ENCODE measurements at regions not wholly inside any gene's neighbourhood (a gene's known extent, or its start where the extent isn't known, plus 50 kb on each side); places are given as distances from the start of the nearest gene placed in this dataset.

DNA sequence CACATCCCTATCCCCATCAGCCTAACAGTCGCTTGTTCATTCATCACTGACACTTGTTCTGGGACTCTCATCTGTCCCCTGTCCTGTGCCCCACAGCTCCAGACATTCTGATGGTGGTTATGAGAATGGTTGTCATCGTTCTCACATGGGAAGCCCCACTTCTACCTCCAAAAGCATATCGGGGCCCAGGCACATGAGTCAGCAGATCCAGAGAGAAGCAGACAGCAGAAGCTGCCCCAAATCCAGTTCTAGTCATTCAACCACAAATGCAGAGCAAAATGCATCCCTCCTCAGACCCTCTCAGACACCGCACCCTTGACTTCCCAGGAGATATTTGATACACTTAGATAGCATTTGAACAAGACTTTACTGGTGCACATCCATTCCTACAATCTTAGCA is 106.0 kb downstream of the FOXF2 start:
- Histone ChIP-seq H3K27me3 (ENCODE audit: control insufficient read depth, insufficient read depth, low read length, poor library complexity, severe bottlenecking) (no peaks in the 10 kb centered on the region), H3K4me1 (ENCODE audit: control insufficient read depth, insufficient read depth, low read length) (no peaks in the 10 kb centered on the region), H3K9ac (ENCODE audit: extremely low read depth, low read length, poor library complexity, severe bottlenecking) (no peak overlapping the region), H3K4me3 (ENCODE audit: low read length) (no peak overlapping the region), H3K9me3 (ENCODE audit: control insufficient read depth, low read length) (no peaks in the 10 kb centered on the region), H3K27ac (ENCODE audit: low read depth, low read length) (no peak overlapping the region), H3K36me3 (ENCODE audit: control insufficient read depth, insufficient read depth, low read length) (no peaks in the 10 kb centered on the region)
- no peaks in the 10 kb centered on the region for H3K36me3 Mint-ChIP-seq (ENCODE audit: low read depth)
- DNase-seq, result no peak
- peaks cover 4% of the 10 kb centered on the region for H3K9me3 Mint-ChIP-seq
- no peak overlapping the region for H3K4me3 Mint-ChIP-seq
- H3K27ac Mint-ChIP-seq, result no peak overlapping the region
- H3K27me3 Mint-ChIP-seq (ENCODE audit: insufficient read depth), result peaks cover 2% of the 10 kb centered on the region
- whole genome bisulfite sequencing, 2 experiments (ENCODE audit: insufficient coverage in 1 of 2, insufficient read length in 1 of 2), result 80 to 86% methylated on average over 1 to 4 of the region's 4 CpGs
- peaks cover 1% of the 10 kb centered on the region for H3K4me1 Mint-ChIP-seq
- TF ChIP-seq CTCF (conservative IDR thresholded peaks at IDR 0.05), result no peak

- H3K27me3 ChIP-seq (ENCODE audit: control insufficient read depth, insufficient read depth, low read length, poor library complexity, severe bottlenecking), result no peaks in the 10 kb centered on the region
- no peaks in the 10 kb centered on the region for H3K36me3 Mint-ChIP-seq (ENCODE audit: low read depth)
- H3K9me3 ChIP-seq (ENCODE audit: control insufficient read depth, low read length), result no peaks in the 10 kb centered on the region
- WGBS, 2 experiments (ENCODE audit: insufficient coverage in 1 of 2, insufficient read length in 1 of 2), result 93 to 96% methylated on average over 4 to 5 of the region's 5 CpGs
- H3K27me3 Mint-ChIP-seq (ENCODE audit: insufficient read depth), result peaks cover 2% of the 10 kb centered on the region
- H3K4me1 Mint-ChIP-seq, result peaks cover 1% of the 10 kb centered on the region
- H3K9ac ChIP-seq (ENCODE audit: extremely low read depth, low read length, poor library complexity, severe bottlenecking), result no peak overlapping the region
- H3K36me3 ChIP-seq (ENCODE audit: control insufficient read depth, insufficient read depth, low read length), result no peaks in the 10 kb centered on the region
- peaks cover 4% of the 10 kb centered on the region for H3K9me3 Mint-ChIP-seq
- no peak overlapping the region for H3K4me3 Mint-ChIP-seq
- no peak overlapping the region for H3K27ac Mint-ChIP-seq
- no peak overlapping the region for H3K27ac ChIP-seq (ENCODE audit: low read depth, low read length)
- H3K4me1 ChIP-seq (ENCODE audit: control insufficient read depth, insufficient read depth, low read length), result no peaks in the 10 kb centered on the region
- no peak for DNase-seq
- no peak overlapping the region for H3K4me3 ChIP-seq (ENCODE audit: low read length)
- no peak for TF ChIP-seq CTCF (conservative IDR thresholded peaks at IDR 0.05)
Measured at GRCh38 chr6:1496092-1496491, 106.7 kb downstream of the FOXF2 start.

- Mint-ChIP-seq H3K4me3 (no peak overlapping the region), H3K36me3 (ENCODE audit: low read depth) (no peaks in the 10 kb centered on the region), H3K27me3 (ENCODE audit: insufficient read depth) (peaks cover 2% of the 10 kb centered on the region), H3K4me1 (peaks cover 1% of the 10 kb centered on the region), H3K9me3 (peaks cover 4% of the 10 kb centered on the region), H3K27ac (no peak overlapping the region)
- no peak overlapping the region for H3K4me3 ChIP-seq (ENCODE audit: low read length)
- H3K36me3 ChIP-seq (ENCODE audit: control insufficient read depth, insufficient read depth, low read length), result no peaks in the 10 kb centered on the region
- no peak for TF ChIP-seq CTCF (conservative IDR thresholded peaks at IDR 0.05)
- no peaks in the 10 kb centered on the region for H3K9me3 ChIP-seq (ENCODE audit: control insufficient read depth, low read length)
- H3K27ac ChIP-seq (ENCODE audit: low read depth, low read length), result no peak overlapping the region
- 87 to 89% methylated on average over 7 to 16 of the region's 16 CpGs for WGBS, 2 experiments (ENCODE audit: insufficient coverage in 1 of 2, insufficient read length in 1 of 2)
- no peak for DNase-seq
- no peaks in the 10 kb centered on the region for H3K4me1 ChIP-seq (ENCODE audit: control insufficient read depth, insufficient read depth, low read length)
- H3K27me3 ChIP-seq (ENCODE audit: control insufficient read depth, insufficient read depth, low read length, poor library complexity, severe bottlenecking), result no peaks in the 10 kb centered on the region
- H3K9ac ChIP-seq (ENCODE audit: extremely low read depth, low read length, poor library complexity, severe bottlenecking), result no peak overlapping the region
Measured at GRCh38 chr6:1496836-1497760, 107.7 kb downstream of the FOXF2 start.
